K562 (cell line): ENCODE measurements at regions not wholly inside any gene's neighbourhood (a gene's known extent, or its start where the extent isn't known, plus 50 kb on each side); places are given as distances from the start of the nearest gene placed in this dataset.

Experiments used
- BRF2 ChIP-seq: IDR thresholded peaks from 3 replicates; pipeline ENCODE4 v1.6.1; 2011; ENCODE audit warnings: borderline replicate concordance, mild to moderate bottlenecking; ENCODE audit not compliant: insufficient read length, insufficient read depth
- HMBOX1 ChIP-seq: sonication (generic); IDR thresholded peaks from 2 replicates; pipeline ENCODE4 v1.6.1; 2016
- SPI1 ChIP-seq: IDR thresholded peaks from 2 replicates; pipeline ENCODE4 v1.6.1; 2011; ENCODE audit warnings: low read depth, low read length, control low read depth, borderline replicate concordance
- ZBTB40 ChIP-seq, 2 experiments: fragments of 450-650 bp in 1 of 2; sonication (generic) in 1 of 2; formaldehyde crosslinking in 1 of 2; IDR thresholded peaks; 2 replicates each; pipeline versions ENCODE4 v1.7.1 to v1.9.0; 2016 to 2022; ENCODE audit warnings: inconsistent platforms in 1 of 2, mild to moderate bottlenecking in 1 of 2, missing genetic modification reagents in 1 of 2
- ZC3H8 ChIP-seq: fragments of 450-650 bp; IDR thresholded peaks from 2 replicates; pipeline ENCODE4 v1.6.1; 2017

DNA sequence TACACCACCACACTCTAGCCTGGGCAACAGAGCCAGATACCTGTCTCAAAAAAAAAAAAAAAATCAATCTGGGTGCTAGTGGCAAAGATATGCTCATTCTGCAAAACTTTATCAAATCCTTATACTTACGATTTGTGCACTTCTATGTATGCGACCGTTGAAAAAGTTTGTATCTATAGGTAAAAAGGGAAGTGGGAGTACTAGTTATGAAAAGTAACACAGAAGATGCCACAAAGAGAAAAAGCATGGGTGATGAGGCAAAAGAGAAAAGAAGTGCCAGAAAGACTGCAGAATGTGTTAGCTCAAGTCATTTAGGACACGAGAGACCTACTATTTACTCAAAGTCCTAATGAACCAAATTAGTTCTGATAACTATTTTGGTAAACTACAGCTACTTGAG, 407.8 kb downstream of the SHQ1 start (continued):
- TF ChIP-seq ZBTB40 (IDR thresholded peaks at IDR 0.05) (peak; percentile 24; the same call in 1 of the 2 replicates), ZBTB40 (CRISPR knock-in tag; IDR thresholded peaks at IDR 0.05) (no peak), ZC3H8 (no peak), BRF2 (no peak), HMBOX1 (peak; percentile 83), SPI1 (peak; percentile 52; the same call in 1 of the 2 replicates)
